GM19240 (cell line): ENCODE measurements at regions not wholly inside any gene's neighbourhood (a gene's known extent, or its start where the extent isn't known, plus 50 kb on each side); places are given as distances from the start of the nearest gene placed in this dataset.

Experiments used
- DNase-seq: peaks from one replicate; pipeline ENCODE4 v3.0.0; 2011; ENCODE audit warnings: low spot score; ENCODE audit not compliant: insufficient read length

DNA sequence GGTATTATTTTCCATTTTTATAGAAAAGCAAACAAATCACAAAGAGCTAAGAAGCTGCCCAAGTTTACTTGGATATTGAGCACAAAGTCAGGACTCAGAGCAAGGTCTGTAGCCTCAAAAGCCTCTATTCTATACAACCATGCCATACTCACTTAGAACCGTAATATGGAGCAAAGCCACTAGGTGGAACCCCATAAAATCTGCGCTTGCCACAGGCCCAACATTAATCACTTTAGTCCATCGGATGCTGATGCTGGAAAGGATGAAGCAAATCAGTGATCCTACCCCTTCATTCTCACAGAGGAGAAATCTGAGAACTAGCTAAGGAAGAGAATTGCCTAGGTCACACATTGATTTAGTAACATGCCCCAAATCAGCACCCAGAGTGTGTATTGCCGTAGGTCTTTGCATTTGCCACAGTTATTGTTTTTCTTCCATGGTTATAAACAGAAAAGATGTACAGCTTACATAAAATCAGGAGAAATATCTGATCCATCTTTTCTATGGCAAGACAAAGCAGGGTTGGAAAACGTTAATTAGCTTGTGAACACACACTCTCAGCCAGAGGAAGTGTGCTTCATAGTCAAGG lies 56.7 kb upstream of the RAB38 start:
- peak; percentile 24 for DNase-seq

DNA sequence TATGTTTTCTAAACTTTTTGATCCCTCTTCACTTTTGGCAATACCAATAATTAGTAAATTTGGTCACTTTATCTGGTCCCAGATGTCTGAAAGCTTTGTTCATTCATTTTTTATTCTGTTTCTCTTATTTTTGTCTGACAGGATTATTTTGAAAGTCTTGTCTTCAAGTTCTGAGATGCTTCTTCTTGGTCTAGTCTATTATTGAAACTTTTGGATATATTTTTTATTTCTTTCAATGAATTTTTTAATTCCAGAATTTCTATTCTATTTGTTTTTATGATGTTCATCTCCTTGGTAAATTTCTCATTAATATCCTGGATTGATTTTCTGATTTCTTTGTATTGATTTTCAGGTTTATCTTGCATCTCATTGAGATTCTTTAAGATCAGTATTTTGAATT lies 54.1 kb upstream of the RAB38 start:
- no peak for DNase-seq
